Effector memory CD8-positive, alpha-beta T cell (primary cell): ENCODE measurements at regions not wholly inside any gene's neighbourhood (a gene's known extent, or its start where the extent isn't known, plus 50 kb on each side); places are given as distances from the start of the nearest gene placed in this dataset.
"Not testable (repeated sequence)": the region's sequence is repeated elsewhere in the genome, so short reads cannot be mapped to it uniquely, and the experiment has no call there.

ENCODE experiments used
- ATAC-seq: fragments of 150-1000 bp; cut with Tn5 transposase; replicated peaks from 2 replicates; pipeline ENCODE4 v1.10.0; 2021; ENCODE audit warnings: mild to moderate bottlenecking, moderate library complexity
- DNase-seq, 3 experiments: peaks; one replicate each; pipeline ENCODE4 v3.0.0; 2021
- H3K27ac Mint-ChIP-seq, 2 donors: one replicate each; pipeline ENCODE4 v1.8.0; 2022; ENCODE audit warnings: mild to moderate bottlenecking in 2 of 2, mixed read lengths in 2 of 2, moderate library complexity in 2 of 2
- H3K27me3 Mint-ChIP-seq, 2 donors: one replicate each; pipeline ENCODE4 v1.8.0; 2022; ENCODE audit warnings: mixed read lengths in 2 of 2
- H3K36me3 Mint-ChIP-seq: one replicate; pipeline ENCODE4 v1.8.0; 2022; ENCODE audit warnings: mild to moderate bottlenecking, moderate library complexity, mixed read lengths; ENCODE audit not compliant: insufficient read depth
- H3K4me1 Mint-ChIP-seq, 2 donors: one replicate each; pipeline ENCODE4 v1.8.0; 2022; ENCODE audit warnings: low read depth in 2 of 2, mixed read lengths in 2 of 2
- H3K4me3 Mint-ChIP-seq, 2 donors: one replicate each; pipeline ENCODE4 v1.8.0; 2022; ENCODE audit warnings: mild to moderate bottlenecking in 2 of 2, mixed read lengths in 2 of 2, moderate library complexity in 2 of 2
- H3K9me3 Mint-ChIP-seq, 2 donors: one replicate each; pipeline ENCODE4 v1.8.0; 2022; ENCODE audit warnings: mixed read lengths in 2 of 2

- no peak for ATAC-seq
- DNase-seq: no peak
- Mint-ChIP-seq H3K4me1 (no peaks in the 10 kb centered on the region), H3K36me3 (no peaks in the 10 kb centered on the region), H3K27me3 (peaks cover 33 to 53% of the 10 kb centered on the region in 2 donors), H3K9me3 (no peaks in the 10 kb centered on the region), H3K4me3 (no peak overlapping the region), H3K27ac (no peak overlapping the region)
Measured at GRCh38 chr17:34076743-34077631, 178.1 kb upstream of the CCL2 start.

- Mint-ChIP-seq H3K27me3 (peaks cover 29 to 40% of the 10 kb centered on the region in 2 donors), H3K36me3 (no peaks in the 10 kb centered on the region), H3K27ac (no peak overlapping the region), H3K9me3 (no peaks in the 10 kb centered on the region), H3K4me3 (no peak overlapping the region), H3K4me1 (no peaks in the 10 kb centered on the region)
- DNase-seq: no peak
- no peak for ATAC-seq
Measured at GRCh38 chr17:34081269-34081668, 173.8 kb upstream of the CCL2 start.

- H3K4me3 Mint-ChIP-seq: no peak overlapping the region
- DNase-seq (no peak), ATAC-seq (no peak)
- H3K9me3 Mint-ChIP-seq: no peaks in the 10 kb centered on the region
- no peaks in the 10 kb centered on the region for H3K4me1 Mint-ChIP-seq
- H3K27me3 Mint-ChIP-seq: peaks cover 21 to 29% of the 10 kb centered on the region in 2 donors
- H3K36me3 Mint-ChIP-seq: no peaks in the 10 kb centered on the region
- no peak overlapping the region for H3K27ac Mint-ChIP-seq
Measured at GRCh38 chr17:34082404-34082803, 172.7 kb upstream of the CCL2 start.

- not testable (repeated sequence) for ATAC-seq, H3K36me3 Mint-ChIP-seq, DNase-seq, H3K9me3 Mint-ChIP-seq, H3K4me1 Mint-ChIP-seq, H3K4me3 Mint-ChIP-seq, H3K27ac Mint-ChIP-seq
- peaks cover 48 to 50% of the 10 kb centered on the region in 2 donors for H3K27me3 Mint-ChIP-seq
Measured at GRCh38 chr17:34089042-34089441, 166.0 kb upstream of the CCL2 start.

- no peaks in the 10 kb centered on the region for H3K36me3 Mint-ChIP-seq
- no peaks in the 10 kb centered on the region for H3K9me3 Mint-ChIP-seq
- no peak for DNase-seq
- H3K4me1 Mint-ChIP-seq: no peaks in the 10 kb centered on the region
- H3K4me3 Mint-ChIP-seq: no peak overlapping the region
- H3K27me3 Mint-ChIP-seq: peaks cover 51 to 60% of the 10 kb centered on the region in 2 donors
- ATAC-seq: no peak
- no peak overlapping the region for H3K27ac Mint-ChIP-seq
Measured at GRCh38 chr17:34090593-34090992, 164.5 kb upstream of the CCL2 start.

- Mint-ChIP-seq H3K27ac (no peak overlapping the region), H3K36me3 (no peaks in the 10 kb centered on the region), H3K4me1 (no peaks in the 10 kb centered on the region), H3K27me3 (peaks cover 61 to 74% of the 10 kb centered on the region in 2 donors), H3K9me3 (no peaks in the 10 kb centered on the region), H3K4me3 (no peak overlapping the region)
- DNase-seq (no peak), ATAC-seq (no peak)
Measured at GRCh38 chr17:34091975-34092374, 163.1 kb upstream of the CCL2 start.

- H3K27ac Mint-ChIP-seq: no peak overlapping the region
- H3K27me3 Mint-ChIP-seq: peaks cover 63 to 70% of the 10 kb centered on the region in 2 donors
- no peaks in the 10 kb centered on the region for H3K36me3 Mint-ChIP-seq
- no peak overlapping the region for H3K4me3 Mint-ChIP-seq
- ATAC-seq (no peak), DNase-seq (no peak)
- peaks cover 0 to 2% of the 10 kb centered on the region in 2 donors for H3K9me3 Mint-ChIP-seq
- H3K4me1 Mint-ChIP-seq: no peaks in the 10 kb centered on the region
Measured at GRCh38 chr17:34095106-34095505, 160.0 kb upstream of the CCL2 start.

- Mint-ChIP-seq H3K36me3 (no peaks in the 10 kb centered on the region), H3K27me3 (peaks cover 29 to 40% of the 10 kb centered on the region in 2 donors), H3K4me1 (no peaks in the 10 kb centered on the region), H3K27ac (no peak overlapping the region), H3K9me3 (peaks cover 0 to 2% of the 10 kb centered on the region in 2 donors), H3K4me3 (no peak overlapping the region)
- DNase-seq (no peak), ATAC-seq (no peak)
Measured at GRCh38 chr17:34098699-34099098, 156.4 kb upstream of the CCL2 start.

GRCh38 chr17:34099859-34100515, 155.1 kb upstream of the CCL2 start:
- peaks cover 20 to 33% of the 10 kb centered on the region in 2 donors for H3K27me3 Mint-ChIP-seq
- no peak for DNase-seq
- no peaks in the 10 kb centered on the region for H3K36me3 Mint-ChIP-seq
- no peak overlapping the region for H3K27ac Mint-ChIP-seq
- no peak overlapping the region for H3K4me3 Mint-ChIP-seq
- H3K9me3 Mint-ChIP-seq: peaks cover 0 to 2% of the 10 kb centered on the region in 2 donors
- no peak for ATAC-seq
- H3K4me1 Mint-ChIP-seq: no peaks in the 10 kb centered on the region

GRCh38 chr17:34107019-34107418, 148.1 kb upstream of the CCL2 start:
- Mint-ChIP-seq H3K4me1 (no peaks in the 10 kb centered on the region), H3K27me3 (peaks cover 17 to 30% of the 10 kb centered on the region in 2 donors), H3K4me3 (no peak overlapping the region), H3K27ac (no peak overlapping the region), H3K36me3 (no peaks in the 10 kb centered on the region), H3K9me3 (no peaks in the 10 kb centered on the region)
- ATAC-seq: no peak
- no peak for DNase-seq

- peaks cover 43 to 58% of the 10 kb centered on the region in 2 donors for H3K27me3 Mint-ChIP-seq
- no peak for ATAC-seq
- H3K27ac Mint-ChIP-seq: no peak overlapping the region
- H3K4me3 Mint-ChIP-seq: no peak overlapping the region
- peaks cover 3% of the 10 kb centered on the region for H3K36me3 Mint-ChIP-seq
- DNase-seq: no peak
- no peaks in the 10 kb centered on the region for H3K4me1 Mint-ChIP-seq
- no peaks in the 10 kb centered on the region for H3K9me3 Mint-ChIP-seq
Measured at GRCh38 chr17:34110315-34110714, 144.8 kb upstream of the CCL2 start.

- no peaks in the 10 kb centered on the region for H3K4me1 Mint-ChIP-seq
- no peak overlapping the region for H3K4me3 Mint-ChIP-seq
- peaks cover 55 to 59% of the 10 kb centered on the region in 2 donors for H3K27me3 Mint-ChIP-seq
- H3K36me3 Mint-ChIP-seq: peaks cover 3% of the 10 kb centered on the region
- H3K9me3 Mint-ChIP-seq: no peaks in the 10 kb centered on the region
- H3K27ac Mint-ChIP-seq: no peak overlapping the region
- DNase-seq (no peak), ATAC-seq (no peak)
Measured at GRCh38 chr17:34113089-34113488, 142.0 kb upstream of the CCL2 start.

- Mint-ChIP-seq H3K36me3 (peaks cover 3% of the 10 kb centered on the region), H3K4me3 (no peak overlapping the region), H3K4me1 (no peaks in the 10 kb centered on the region), H3K27ac (no peak overlapping the region), H3K27me3 (peaks cover 53 to 55% of the 10 kb centered on the region in 2 donors), H3K9me3 (no peaks in the 10 kb centered on the region)
- ATAC-seq (no peak), DNase-seq (no peak)
Measured at GRCh38 chr17:34114174-34114573, 140.9 kb upstream of the CCL2 start.

- peaks cover 53 to 56% of the 10 kb centered on the region in 2 donors for H3K27me3 Mint-ChIP-seq
- H3K36me3 Mint-ChIP-seq: peaks cover 3% of the 10 kb centered on the region
- H3K4me3 Mint-ChIP-seq: no peak overlapping the region
- DNase-seq: no peak
- H3K4me1 Mint-ChIP-seq: no peaks in the 10 kb centered on the region
- ATAC-seq: no peak
- no peaks in the 10 kb centered on the region for H3K9me3 Mint-ChIP-seq
- no peak overlapping the region for H3K27ac Mint-ChIP-seq
Measured at GRCh38 chr17:34116306-34116705, 138.8 kb upstream of the CCL2 start.
